GM23248 (cell line): ENCODE measurements at regions not wholly inside any gene's neighbourhood (a gene's known extent, or its start where the extent isn't known, plus 50 kb on each side); places are given as distances from the start of the nearest gene placed in this dataset.

Experiments used
- DNase-seq: peaks from one replicate; pipeline ENCODE4 v3.0.0-alpha.2; 2015
- H2AFZ ChIP-seq: fragments of 200-600 bp; sonication (generic); 2 replicates; pipeline ENCODE4 v1.6.1; 2016; ENCODE audit warnings: antibody characterized with exemption
- H3F3A ChIP-seq: fragments of 200-600 bp; sonication (generic); 2 replicates; pipeline ENCODE4 v1.6.1; 2016; ENCODE audit warnings: mild to moderate bottlenecking, antibody characterized with exemption, mixed run types; ENCODE audit not compliant: insufficient read depth
- H3K27ac ChIP-seq: fragments of 200-600 bp; sonication (generic); 2 replicates; pipeline ENCODE4 v1.5.1; 2016; ENCODE audit warnings: mild to moderate bottlenecking
- H3K27me3 ChIP-seq: fragments of 200-600 bp; sonication (generic); replicated peaks from 2 replicates; pipeline ENCODE4 v1.6.1; 2016; ENCODE audit warnings: mild to moderate bottlenecking; ENCODE audit not compliant: insufficient read depth
- H3K36me3 ChIP-seq: fragments of 200-600 bp; sonication (generic); 2 replicates; pipeline ENCODE4 v1.6.1; 2016; ENCODE audit warnings: low read depth, mild to moderate bottlenecking
- H3K4me1 ChIP-seq: fragments of 200-600 bp; sonication (generic); 2 replicates; pipeline ENCODE4 v1.6.1; 2016; ENCODE audit warnings: mild to moderate bottlenecking; ENCODE audit not compliant: insufficient read depth
- H3K4me2 ChIP-seq: fragments of 200-600 bp; sonication (generic); one replicate; pipeline ENCODE4 v1.6.1; 2016; ENCODE audit warnings: mild to moderate bottlenecking; ENCODE audit not compliant: unreplicated experiment
- H3K4me3 ChIP-seq: fragments of 200-600 bp; sonication (generic); 2 replicates; pipeline ENCODE4 v1.5.1; 2016; ENCODE audit warnings: mild to moderate bottlenecking
- H3K79me2 ChIP-seq: fragments of 200-600 bp; sonication (generic); 2 replicates; pipeline ENCODE4 v1.6.1; 2016; ENCODE audit warnings: mild to moderate bottlenecking; ENCODE audit not compliant: insufficient read depth
- H3K9ac ChIP-seq: fragments of 200-600 bp; sonication (generic); 2 replicates; pipeline ENCODE4 v1.6.1; 2016; ENCODE audit warnings: mild to moderate bottlenecking
- H3K9me2 ChIP-seq: fragments of 200-600 bp; sonication (generic); 2 replicates; pipeline ENCODE4 v1.6.1; 2016; ENCODE audit warnings: mixed run types, mild to moderate bottlenecking, moderate library complexity; ENCODE audit not compliant: insufficient read depth
- H3K9me3 ChIP-seq: fragments of 200-600 bp; sonication (generic); one replicate; pipeline ENCODE4 v1.6.1; 2017; ENCODE audit warnings: low read depth
- H4K20me1 ChIP-seq: fragments of 200-600 bp; sonication (generic); 2 replicates; pipeline ENCODE4 v1.6.0; 2016; ENCODE audit not compliant: insufficient read depth
- EZH2 ChIP-seq: fragments of 200-600 bp; sonication (generic); IDR thresholded peaks from 2 replicates; pipeline ENCODE4 v1.6.1; 2018; ENCODE audit warnings: antibody characterized with exemption, mild to moderate bottlenecking; ENCODE audit not compliant: insufficient read depth, poor library complexity, severe bottlenecking
- EZH2phosphoT487 ChIP-seq: fragments of 200-600 bp; sonication (generic); IDR thresholded peaks from 2 replicates; pipeline ENCODE4 v1.6.1; 2018; ENCODE audit warnings: antibody characterized with exemption, moderate library complexity, mild to moderate bottlenecking, low read depth; ENCODE audit not compliant: insufficient read depth
- WGBS, 2 experiments: methylation state at CpG; one replicate each; pipeline ENCODE4 v1.1.6; 2015 to 2017; ENCODE audit warnings: low lambda C conversion rate in 2 of 2, low coverage in 1 of 2; ENCODE audit errors: missing lambda C conversion rate in 2 of 2; 5-methylcytosine and 5-hydroxymethylcytosine counted together
- in situ Hi-C: fragments of 300-500 bp; cut with MboI; formaldehyde crosslinking; loops from 2 replicates; pipeline ENCODE4 v1.15.0; 2020

- peak; percentile 12 for DNase-seq
- Histone ChIP-seq H2AFZ (no peak overlapping the region), H3K4me3 (no peak overlapping the region), H3K4me1 (peaks cover 11% of the 10 kb centered on the region), H3K9me2 (no peaks in the 10 kb centered on the region), H4K20me1 (no peaks in the 10 kb centered on the region), H3K27me3 (no peaks in the 10 kb centered on the region), H3K9ac (no peak overlapping the region), H3K79me2 (no peaks in the 10 kb centered on the region), H3K27ac (no peak overlapping the region), H3K4me2 (no peak overlapping the region), H3F3A (peaks cover 18% of the 10 kb centered on the region), H3K36me3 (no peaks in the 10 kb centered on the region), H3K9me3 (no peaks in the 10 kb centered on the region)
- no peak for TF ChIP-seq EZH2
- TF ChIP-seq EZH2phosphoT487, result no peak
- WGBS, 2 experiments, result 35% methylated on average over 2 of the region's 2 CpGs
- in situ Hi-C loops, result no loop called here
Measured at GRCh38 chr7:42319631-42320030, 82.6 kb upstream of the GLI3 start.

- peak overlapping the region; percentile 23; the same call in 1 of the 2 replicates for H2AFZ ChIP-seq
- H3K36me3 ChIP-seq, result no peaks in the 10 kb centered on the region
- no peaks in the 10 kb centered on the region for H3K27me3 ChIP-seq
- TF ChIP-seq EZH2phosphoT487 (peak; percentile 86; the same call in 1 of the 2 replicates), EZH2 (no peak)
- peak overlapping the region; percentile 60 for H3K4me2 ChIP-seq
- H3K79me2 ChIP-seq, result no peaks in the 10 kb centered on the region
- H3K9me3 ChIP-seq, result no peaks in the 10 kb centered on the region
- no peaks in the 10 kb centered on the region for H3K9me2 ChIP-seq
- H4K20me1 ChIP-seq, result no peaks in the 10 kb centered on the region
- no peak overlapping the region for H3K27ac ChIP-seq
- peak overlapping the region; percentile 42 for H3K4me3 ChIP-seq
- H3K9ac ChIP-seq, result no peak overlapping the region
- DNase-seq, result peak; percentile 56
- peaks cover 22% of the 10 kb centered on the region for H3F3A ChIP-seq
- peaks cover 13% of the 10 kb centered on the region for H3K4me1 ChIP-seq
- in situ Hi-C loops, result no loop called here
Measured at GRCh38 chr7:42315631-42316030, 78.6 kb upstream of the GLI3 start.

- Histone ChIP-seq H3K4me2 (peak overlapping the region; percentile 60), H2AFZ (peak overlapping the region; percentile 23; the same call in 1 of the 2 replicates), H3K27ac (no peak overlapping the region), H4K20me1 (no peaks in the 10 kb centered on the region), H3K79me2 (no peaks in the 10 kb centered on the region), H3K4me1 (peaks cover 13% of the 10 kb centered on the region), H3K9me2 (no peaks in the 10 kb centered on the region), H3K4me3 (peak overlapping the region; percentile 42), H3K36me3 (no peaks in the 10 kb centered on the region), H3K27me3 (no peaks in the 10 kb centered on the region), H3K9ac (no peak overlapping the region), H3F3A (peaks cover 18% of the 10 kb centered on the region), H3K9me3 (no peaks in the 10 kb centered on the region)
- 2 to 8% methylated on average over 3 of the region's 3 CpGs for WGBS, 2 experiments
- DNase-seq, result peak; percentile 20
- TF ChIP-seq EZH2 (no peak), EZH2phosphoT487 (no peak)
- in situ Hi-C loops, result no loop called here
Measured at GRCh38 chr7:42315103-42315502, 78.1 kb upstream of the GLI3 start.

GRCh38 chr7:42314696-42315095 is 77.7 kb upstream of the GLI3 start:
- H3K4me3 ChIP-seq, result peak overlapping the region; percentile 42
- no peak for TF ChIP-seq EZH2
- TF ChIP-seq EZH2phosphoT487, result no peak
- DNase-seq, result peak; percentile 22
- no peaks in the 10 kb centered on the region for H3K36me3 ChIP-seq
- H3K4me2 ChIP-seq, result peak overlapping the region; percentile 60
- H3K4me1 ChIP-seq, result peaks cover 13% of the 10 kb centered on the region
- no peak overlapping the region for H3K27ac ChIP-seq
- no peaks in the 10 kb centered on the region for H3K9me3 ChIP-seq
- H3K9ac ChIP-seq, result no peak overlapping the region
- no peaks in the 10 kb centered on the region for H3K27me3 ChIP-seq
- H3K9me2 ChIP-seq, result no peaks in the 10 kb centered on the region
- H3K79me2 ChIP-seq, result no peaks in the 10 kb centered on the region
- H3F3A ChIP-seq, result peaks cover 18% of the 10 kb centered on the region
- H2AFZ ChIP-seq, result peak overlapping the region; percentile 23; the same call in 1 of the 2 replicates
- WGBS, 2 experiments, result 97 to 100% methylated on average over 1 of the region's 1 CpG
- no peaks in the 10 kb centered on the region for H4K20me1 ChIP-seq
- in situ Hi-C loops, result no loop called here

- TF ChIP-seq EZH2phosphoT487 (no peak), EZH2 (no peak)
- no peaks in the 10 kb centered on the region for H3K79me2 ChIP-seq
- H3K4me2 ChIP-seq, result no peak overlapping the region
- peaks cover 13% of the 10 kb centered on the region for H3K4me1 ChIP-seq
- H3K9me3 ChIP-seq, result no peaks in the 10 kb centered on the region
- H3K27me3 ChIP-seq, result no peaks in the 10 kb centered on the region
- H3K9ac ChIP-seq, result no peak overlapping the region
- no peaks in the 10 kb centered on the region for H3K9me2 ChIP-seq
- H4K20me1 ChIP-seq, result no peaks in the 10 kb centered on the region
- no peaks in the 10 kb centered on the region for H3K36me3 ChIP-seq
- H3K4me3 ChIP-seq, result no peak overlapping the region
- in situ Hi-C loops, result no loop called here
- H2AFZ ChIP-seq, result no peak overlapping the region
- H3F3A ChIP-seq, result peaks cover 18% of the 10 kb centered on the region
- no peak for DNase-seq
- no peak overlapping the region for H3K27ac ChIP-seq
Measured at GRCh38 chr7:42311195-42311594, 74.2 kb upstream of the GLI3 start.
